ENCODE measurements at regions not wholly inside any gene's neighbourhood (a gene's known extent, or its start where the extent isn't known, plus 50 kb on each side); places are given as distances from the start of the nearest gene placed in this dataset.

GRCh38 chr15:87454860-87455259 is 801.7 kb downstream of the NTRK3 start:
- no peak for DNase-seq

- DNase-seq: no peak
These were observed 806.2 kb downstream of the NTRK3 start for GRCh38 chr15:87450314-87450713.

GRCh38 chr15:87439090-87439489 is 817.4 kb downstream of the NTRK3 start:
- DNase-seq: no peak

- no peak for DNase-seq
These were observed 822.7 kb downstream of the NTRK3 start for GRCh38 chr15:87433871-87434270.

- no peak for DNase-seq
These were observed 826.8 kb downstream of the NTRK3 start for GRCh38 chr15:87429754-87430153.

- no peak for DNase-seq
These were observed 836.5 kb downstream of the NTRK3 start for GRCh38 chr15:87420017-87420416.

- DNase-seq: no peak
These were observed 837.2 kb downstream of the NTRK3 start for GRCh38 chr15:87419344-87419743.

- no peak for DNase-seq
These were observed 839.8 kb downstream of the NTRK3 start for GRCh38 chr15:87416591-87417257.

GRCh38 chr15:87408902-87409301 is 847.6 kb downstream of the NTRK3 start:
- DNase-seq: no peak

GRCh38 chr15:87403973-87404372 is 852.6 kb downstream of the NTRK3 start:
- no peak for DNase-seq

GRCh38 chr15:87401973-87402372 is 854.6 kb downstream of the NTRK3 start:
- DNase-seq: no peak

- no peak for DNase-seq
These were observed 861.9 kb downstream of the NTRK3 start for GRCh38 chr15:87394676-87395075.

- DNase-seq: no peak
These were observed 868.8 kb downstream of the NTRK3 start for GRCh38 chr15:87387766-87388165.

GRCh38 chr15:87374339-87374738 is 882.2 kb downstream of the NTRK3 start:
- no peak for DNase-seq

- no peak for DNase-seq
These were observed 887.3 kb downstream of the NTRK3 start for GRCh38 chr15:87369269-87369668.

GRCh38 chr15:87368511-87368910 is 888.0 kb downstream of the NTRK3 start:
- no peak for DNase-seq

GRCh38 chr15:87365186-87365585 is 891.4 kb downstream of the NTRK3 start:
- DNase-seq: no peak

- no peak for DNase-seq
These were observed 894.0 kb downstream of the NTRK3 start for GRCh38 chr15:87362531-87362930.

- DNase-seq: no peak
These were observed 898.8 kb downstream of the NTRK3 start for GRCh38 chr15:87357637-87358313.

GRCh38 chr15:87355946-87356345 is 900.6 kb downstream of the NTRK3 start:
- no peak for DNase-seq

- no peak for DNase-seq
These were observed 901.7 kb downstream of the NTRK3 start for GRCh38 chr15:87354661-87355410.

- no peak for DNase-seq
These were observed 907.4 kb downstream of the NTRK3 start for GRCh38 chr15:87349181-87349580.

GRCh38 chr15:87348746-87349145 is 907.8 kb downstream of the NTRK3 start:
- DNase-seq: no peak

Measured in KG1 (cell line).